ENCODE measurements at regions not wholly inside any gene's neighbourhood (a gene's known extent, or its start where the extent isn't known, plus 50 kb on each side); places are given as distances from the start of the nearest gene placed in this dataset.

DNA sequence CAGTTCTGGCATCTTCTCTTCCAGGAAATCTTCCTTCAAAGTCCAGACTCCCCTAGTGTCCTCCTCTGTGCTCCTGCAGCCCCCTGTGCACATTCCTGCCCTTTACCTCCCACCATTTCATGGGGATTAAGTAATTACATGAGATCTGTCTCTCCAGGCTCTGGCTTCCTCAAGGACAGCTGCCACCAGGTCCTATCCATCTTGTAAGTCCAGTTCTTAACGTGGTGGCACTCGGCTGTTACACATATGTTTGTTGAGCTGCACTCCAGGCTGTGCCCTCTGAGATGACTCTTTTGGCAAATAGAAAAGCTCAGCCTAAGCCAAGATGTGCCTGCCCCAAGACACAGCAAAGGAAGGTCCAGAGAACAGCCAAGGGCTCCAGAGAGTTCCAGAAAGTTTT lies 57.4 kb upstream of the CAMK1G start:
- no peak for DNase-seq (ENCODE audit: low spot score)
- no peak for FAIRE-seq

GRCh38 chr1:209527372-209527771 lies 56.1 kb upstream of the CAMK1G start:
- peak; percentile 13 for FAIRE-seq
- peak; percentile 49 for DNase-seq (ENCODE audit: low spot score)

- FAIRE-seq = peak; percentile 59
- DNase-seq (ENCODE audit: low spot score) = peak; percentile 77
Measured at GRCh38 chr1:209527993-209528717, 55.4 kb upstream of the CAMK1G start.

DNA sequence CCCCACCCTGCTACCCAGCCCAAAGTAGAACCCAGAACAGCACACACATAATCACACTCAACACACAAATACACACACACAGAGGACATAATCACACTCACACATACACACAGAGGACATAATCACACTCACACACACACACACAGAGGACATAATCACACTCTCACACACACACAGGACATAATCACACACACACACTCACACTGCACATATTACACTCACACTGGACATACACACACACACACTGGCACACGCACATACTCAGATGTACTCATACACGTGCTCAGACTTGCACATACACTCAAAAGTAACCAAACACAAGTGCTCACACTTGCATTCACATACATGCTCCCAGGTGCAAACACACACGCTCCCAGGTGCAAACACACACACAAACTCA lies 54.3 kb upstream of the CAMK1G start:
- FAIRE-seq = peak; percentile 95
- no peak for DNase-seq (ENCODE audit: low spot score)

DNA sequence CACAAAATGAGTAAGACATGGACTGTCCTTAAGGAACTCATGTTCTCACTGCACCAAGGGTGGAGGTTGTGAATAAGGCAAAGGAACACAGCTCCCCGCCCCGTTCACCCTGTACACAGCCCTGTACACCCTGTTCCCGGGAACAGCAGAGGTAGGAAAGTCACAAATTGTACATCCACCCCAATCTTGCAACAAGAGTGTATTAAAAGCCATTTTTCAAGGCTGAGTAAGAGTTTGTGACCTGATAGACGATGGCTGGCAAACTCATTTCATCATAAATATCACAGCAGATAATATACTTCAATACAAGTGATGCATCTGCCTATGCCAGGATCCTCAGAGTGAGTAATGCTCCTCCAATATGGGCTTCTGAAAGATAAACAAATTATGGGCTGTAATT lies 52.5 kb upstream of the CAMK1G start:
- no peak for FAIRE-seq
- DNase-seq (ENCODE audit: low spot score) = no peak

DNA sequence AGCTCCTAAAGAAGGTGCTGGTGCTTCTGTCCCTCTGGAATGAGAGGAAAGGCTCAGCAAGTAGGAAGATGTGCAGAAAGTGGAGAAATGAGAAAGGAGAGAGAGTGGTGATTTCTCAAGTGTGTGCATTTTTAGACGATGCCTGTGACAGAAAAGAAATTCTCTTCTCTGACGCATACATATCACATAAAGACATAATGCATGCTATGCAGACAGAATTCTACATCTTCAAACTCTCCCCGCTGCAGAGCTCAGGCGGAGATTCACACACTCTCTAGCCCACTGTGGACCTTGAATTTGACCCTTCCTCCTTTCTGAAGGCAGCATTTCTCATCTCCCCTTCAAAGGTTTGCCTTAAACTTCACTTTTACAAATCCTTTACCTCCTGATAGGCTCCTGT lies 52.0 kb upstream of the CAMK1G start:
- no peak for DNase-seq (ENCODE audit: low spot score)
- FAIRE-seq = no peak

All from urothelium cell line (cell line).